Lower leg skin (tissue), 3 donors: ENCODE measurements at regions not wholly inside any gene's neighbourhood (a gene's known extent, or its start where the extent isn't known, plus 50 kb on each side); places are given as distances from the start of the nearest gene placed in this dataset.

Source experiments
- CTCF ChIP-seq, 3 donors: fragments of 450-650 bp; IDR thresholded peaks; one replicate each; pipeline ENCODE4 v1.5.1; 2016; ENCODE audit warnings: antibody characterized with exemption in 3 of 3, mild to moderate bottlenecking in 3 of 3, moderate library complexity in 2 of 3
- POLR2A ChIP-seq, 2 donors: fragments of 450-650 bp; IDR thresholded peaks; one replicate each; pipeline ENCODE4 v1.6.1; 2016 to 2017; ENCODE audit warnings: antibody characterized with exemption in 2 of 2, mild to moderate bottlenecking in 1 of 2, moderate library complexity in 1 of 2

- TF ChIP-seq CTCF (IDR thresholded peaks at IDR 0.05), result no peak
- TF ChIP-seq POLR2A (IDR thresholded peaks at IDR 0.05), result no peak
Measured at GRCh38 chr9:108049671-108050494, 560.3 kb upstream of the KLF4 start.
